ENCODE measurements at regions not wholly inside any gene's neighbourhood (a gene's known extent, or its start where the extent isn't known, plus 50 kb on each side); places are given as distances from the start of the nearest gene placed in this dataset.

DNA sequence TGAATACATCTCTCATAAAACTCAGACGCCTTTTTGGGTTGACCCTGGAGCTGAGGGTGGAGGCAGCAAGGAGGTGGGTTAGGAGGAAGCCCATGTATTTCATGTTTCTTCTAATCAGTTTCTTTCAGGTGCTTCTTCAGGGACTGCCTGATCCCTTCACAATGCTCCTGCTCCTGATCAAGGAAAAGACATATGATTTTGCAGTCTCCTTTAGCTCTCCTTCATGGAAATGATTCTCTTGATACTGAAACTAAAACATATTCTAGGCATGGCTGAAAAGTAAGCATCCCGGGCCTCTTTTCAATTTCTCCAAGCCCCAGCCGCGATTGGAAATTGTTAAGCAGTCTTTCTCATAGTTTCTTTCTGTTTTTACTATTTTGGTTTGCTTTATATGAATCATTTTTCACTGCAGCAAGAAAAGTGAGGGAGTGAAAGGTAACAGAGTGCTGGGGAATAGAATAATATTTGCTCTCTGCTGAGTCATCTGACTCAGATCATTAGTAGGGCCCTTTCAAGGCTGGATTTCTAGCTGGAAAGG is 730.7 kb downstream of the CDH11 start:
- Mint-ChIP-seq H3K9me3 (peaks cover 10 to 22% of the 10 kb centered on the region in 2 donors), H3K4me3 (no peak overlapping the region), H3K4me1 (no peaks in the 10 kb centered on the region), H3K27me3 (no peaks in the 10 kb centered on the region), H3K27ac (no peak overlapping the region)
- no peak for ATAC-seq
- no peak for DNase-seq

DNA sequence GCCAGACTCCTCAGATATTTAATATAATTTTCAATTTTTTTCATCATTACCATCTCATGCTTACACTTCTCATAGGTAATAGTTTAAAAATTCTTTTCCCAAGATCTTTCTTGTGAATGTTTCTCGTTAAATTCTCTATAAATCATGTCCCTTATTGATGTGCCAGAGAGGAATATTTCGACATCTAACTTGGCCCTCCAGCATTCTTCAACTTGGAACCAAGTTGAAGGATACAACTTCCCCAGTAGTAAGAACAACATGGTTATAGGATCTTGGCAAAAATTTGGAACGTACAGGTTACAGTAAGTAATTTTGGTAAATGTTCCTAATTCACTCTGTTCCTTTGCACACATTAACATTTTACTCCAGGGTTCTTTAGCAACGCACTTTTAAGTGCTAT is 731.8 kb downstream of the CDH11 start:
- H3K4me3 Mint-ChIP-seq, result no peak overlapping the region
- ATAC-seq (no peak), DNase-seq (no peak)
- peaks cover 15 to 30% of the 10 kb centered on the region in 2 donors for H3K9me3 Mint-ChIP-seq
- H3K4me1 Mint-ChIP-seq, result no peaks in the 10 kb centered on the region
- no peaks in the 10 kb centered on the region for H3K27me3 Mint-ChIP-seq
- no peak overlapping the region for H3K27ac Mint-ChIP-seq

DNA sequence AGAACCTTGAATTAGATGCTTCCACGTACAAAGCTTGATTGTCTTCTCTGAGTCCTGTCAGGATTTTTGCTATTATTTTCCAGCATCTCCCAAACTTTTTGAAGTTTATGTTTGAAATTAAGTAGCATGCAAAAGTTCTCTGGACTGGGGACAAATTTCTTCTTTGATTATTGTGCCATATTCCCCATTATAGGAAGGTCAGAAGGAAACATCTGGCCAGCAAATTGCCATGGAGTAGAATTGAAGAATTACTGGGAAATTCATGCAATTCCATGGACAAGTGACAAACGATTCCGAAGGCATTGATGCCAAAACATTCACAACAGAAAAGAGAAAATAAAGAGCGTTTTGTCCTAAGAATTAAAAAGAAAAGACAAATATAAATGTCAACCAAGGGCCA is 737.2 kb downstream of the CDH11 start:
- Mint-ChIP-seq H3K9me3 (peaks cover 15 to 29% of the 10 kb centered on the region in 2 donors), H3K4me1 (no peaks in the 10 kb centered on the region), H3K4me3 (no peak overlapping the region), H3K27ac (no peak overlapping the region), H3K27me3 (no peaks in the 10 kb centered on the region)
- DNase-seq (no peak), ATAC-seq (no peak)

DNA sequence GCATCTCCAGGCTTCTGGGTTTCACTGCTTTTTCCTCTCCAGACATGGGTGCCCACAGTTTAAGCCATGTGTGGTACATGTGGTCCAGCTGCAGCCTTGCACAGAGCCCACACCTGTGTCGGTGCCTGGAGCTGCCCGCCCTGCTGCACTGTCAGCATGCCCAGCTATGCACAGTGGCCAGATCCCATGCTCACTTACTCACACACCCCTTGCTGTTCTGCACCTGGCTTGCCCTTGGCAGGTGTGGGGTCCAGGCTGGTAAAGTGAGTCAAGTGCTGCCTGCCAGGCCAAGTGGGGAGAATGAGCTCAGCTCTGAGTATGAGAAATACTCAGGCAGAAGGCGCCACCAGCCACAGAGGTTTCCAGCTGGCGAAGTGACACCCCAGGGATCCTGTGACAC is 739.9 kb downstream of the CDH11 start:
- H3K4me1 Mint-ChIP-seq, result no peaks in the 10 kb centered on the region
- no peak overlapping the region for H3K4me3 Mint-ChIP-seq
- ATAC-seq (no peak), DNase-seq (no peak)
- H3K27ac Mint-ChIP-seq, result no peak overlapping the region
- H3K9me3 Mint-ChIP-seq, result peaks cover 19 to 30% of the 10 kb centered on the region in 2 donors
- H3K27me3 Mint-ChIP-seq, result no peaks in the 10 kb centered on the region

DNA sequence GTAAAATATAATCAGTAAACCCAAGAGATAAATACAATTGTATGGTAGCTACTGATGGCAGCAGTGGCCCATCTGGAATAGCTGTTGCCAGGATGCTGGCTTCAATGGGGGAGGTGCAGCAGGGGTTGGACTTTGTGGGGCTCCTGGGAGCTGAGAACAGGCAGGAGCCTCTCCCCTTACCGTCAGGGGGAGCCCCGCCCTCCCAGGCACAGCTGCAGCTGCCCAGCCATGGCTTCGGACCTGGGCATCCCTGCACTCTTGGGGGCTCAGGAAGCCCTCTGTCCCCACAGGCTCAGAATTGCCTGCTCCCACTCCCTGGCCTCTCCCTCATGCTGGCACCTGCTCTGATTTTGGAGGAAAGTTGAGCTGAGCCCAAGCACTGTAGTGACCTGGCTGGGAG is 741.1 kb downstream of the CDH11 start:
- ATAC-seq (no peak), DNase-seq (no peak)
- no peak overlapping the region for H3K4me3 Mint-ChIP-seq
- no peaks in the 10 kb centered on the region for H3K4me1 Mint-ChIP-seq
- H3K27me3 Mint-ChIP-seq, result no peaks in the 10 kb centered on the region
- peaks cover 12 to 19% of the 10 kb centered on the region in 2 donors for H3K9me3 Mint-ChIP-seq
- no peak overlapping the region for H3K27ac Mint-ChIP-seq

DNA sequence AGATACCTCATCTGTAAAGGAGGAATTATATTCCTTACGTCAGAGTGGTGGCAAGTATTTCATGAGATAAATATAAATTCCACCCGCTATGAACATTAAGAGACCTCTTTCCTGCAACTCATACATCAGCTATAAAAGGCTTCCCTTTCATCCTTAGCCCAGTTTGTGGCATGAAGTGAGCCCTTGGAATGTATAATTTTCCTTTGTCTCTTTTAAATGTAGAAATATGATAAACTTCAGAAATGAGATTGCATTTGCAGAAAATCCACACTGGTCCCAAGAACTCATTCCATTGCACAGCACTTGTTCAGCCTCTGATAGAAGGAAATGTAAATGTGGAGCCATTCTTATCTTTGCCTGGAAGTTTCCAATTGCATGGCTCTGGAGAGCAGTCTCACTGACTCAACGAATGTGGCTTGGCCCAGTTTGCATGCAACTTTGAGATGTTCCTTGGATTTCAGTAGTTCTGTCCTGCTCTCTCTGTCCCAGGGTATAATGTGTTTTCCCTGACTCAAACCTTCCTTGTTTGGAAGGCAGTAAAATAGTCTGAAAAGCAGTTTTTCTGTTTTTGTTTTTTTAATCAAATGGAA is 746.4 kb downstream of the CDH11 start:
- no peak for ATAC-seq
- no peaks in the 10 kb centered on the region for H3K27me3 Mint-ChIP-seq
- DNase-seq, result no peak
- H3K27ac Mint-ChIP-seq, result no peak overlapping the region
- no peak overlapping the region for H3K4me3 Mint-ChIP-seq
- peaks cover 7 to 14% of the 10 kb centered on the region in 2 donors for H3K9me3 Mint-ChIP-seq
- H3K4me1 Mint-ChIP-seq, result no peaks in the 10 kb centered on the region

DNA sequence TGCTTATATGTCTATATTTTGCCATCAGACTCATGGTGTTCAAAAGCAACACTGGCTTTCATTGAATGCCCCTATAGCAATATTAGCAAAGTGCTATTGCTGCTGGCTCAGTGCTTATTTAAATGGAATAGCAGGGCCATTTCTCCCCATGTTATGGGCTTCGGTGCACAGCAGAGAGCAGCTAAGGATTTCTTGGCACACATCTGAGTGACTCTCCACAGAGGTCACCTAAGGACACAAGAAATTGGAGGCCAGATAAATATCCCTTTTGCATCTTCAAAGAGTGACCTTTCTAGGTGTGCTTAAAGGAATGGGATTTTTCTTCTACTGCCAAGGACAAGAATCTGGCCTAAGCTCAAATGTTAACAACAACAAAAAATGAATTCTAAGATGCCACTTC is 751.8 kb downstream of the CDH11 start:
- DNase-seq (no peak), ATAC-seq (no peak)
- H3K27me3 Mint-ChIP-seq, result no peaks in the 10 kb centered on the region
- no peak overlapping the region for H3K27ac Mint-ChIP-seq
- peaks cover 0 to 5% of the 10 kb centered on the region in 2 donors for H3K9me3 Mint-ChIP-seq
- H3K4me3 Mint-ChIP-seq, result no peak overlapping the region
- no peaks in the 10 kb centered on the region for H3K4me1 Mint-ChIP-seq

DNA sequence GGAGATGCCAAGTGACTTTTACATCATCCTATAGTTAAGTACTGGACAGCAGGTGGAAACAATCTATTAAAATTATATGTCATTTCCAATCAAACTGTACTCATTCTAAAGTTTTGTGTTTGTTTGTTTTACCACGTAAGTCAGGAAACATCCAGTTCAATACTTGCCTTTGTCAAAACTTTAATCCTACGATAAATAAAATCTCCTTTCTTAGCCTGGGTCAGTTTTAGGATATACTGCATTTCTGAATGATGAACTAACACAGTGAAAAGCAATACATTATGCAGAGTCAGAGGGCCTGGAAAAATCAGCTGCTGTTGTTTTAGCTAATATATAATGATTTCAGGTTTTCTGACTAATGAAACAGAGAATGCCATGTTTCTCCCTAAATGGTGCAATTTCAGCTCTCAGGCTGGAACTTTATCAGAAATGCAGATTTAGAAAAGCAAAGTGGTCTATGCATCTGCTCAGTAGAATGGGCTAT is 756.4 kb downstream of the CDH11 start:
- ATAC-seq, result no peak
- Mint-ChIP-seq H3K9me3 (peaks cover 0 to 7% of the 10 kb centered on the region in 2 donors), H3K4me3 (no peak overlapping the region), H3K27ac (no peak overlapping the region), H3K27me3 (no peaks in the 10 kb centered on the region), H3K4me1 (no peaks in the 10 kb centered on the region)
- no peak for DNase-seq

DNA sequence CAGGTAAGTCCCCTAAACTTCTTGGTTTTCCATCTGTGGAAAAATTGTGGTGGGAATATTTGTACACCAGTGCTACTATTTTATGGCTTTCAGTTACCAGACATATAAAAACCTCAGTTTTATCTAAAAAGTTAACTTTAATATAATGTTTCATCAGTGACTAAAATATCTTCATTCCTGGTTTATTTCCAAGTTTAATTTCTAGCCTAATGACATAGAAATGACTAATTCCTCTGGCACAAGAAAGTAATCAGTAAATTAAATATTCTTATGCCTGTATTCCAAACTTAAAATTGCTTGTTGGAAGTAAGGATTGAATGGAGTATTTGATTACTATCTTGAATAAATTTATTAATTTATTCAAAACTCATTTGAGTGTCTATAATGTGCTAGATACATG is 757.0 kb downstream of the CDH11 start:
- peaks cover 0 to 7% of the 10 kb centered on the region in 2 donors for H3K9me3 Mint-ChIP-seq
- no peaks in the 10 kb centered on the region for H3K27me3 Mint-ChIP-seq
- ATAC-seq, result no peak
- H3K4me3 Mint-ChIP-seq, result no peak overlapping the region
- no peak overlapping the region for H3K27ac Mint-ChIP-seq
- H3K4me1 Mint-ChIP-seq, result no peaks in the 10 kb centered on the region
- DNase-seq, result no peak

DNA sequence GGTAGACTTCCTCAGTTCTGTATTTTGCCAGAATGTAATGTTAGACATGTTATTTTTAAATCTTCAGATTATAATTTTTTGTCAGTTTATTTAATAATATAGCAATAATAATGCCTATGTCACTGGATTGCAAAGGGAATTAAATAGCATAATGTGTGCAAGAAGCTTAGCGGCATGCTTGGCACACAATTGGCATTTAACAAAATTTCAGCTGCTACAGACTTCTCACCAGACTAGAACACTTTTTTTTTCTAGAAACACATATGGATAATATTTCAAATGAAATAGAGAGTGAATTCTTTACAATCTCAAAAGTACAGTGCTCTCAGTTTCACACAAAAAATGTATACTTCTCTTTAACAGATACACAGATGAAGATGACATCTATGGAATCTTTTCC is 757.4 kb downstream of the CDH11 start:
- no peak for DNase-seq
- no peaks in the 10 kb centered on the region for H3K27me3 Mint-ChIP-seq

DNA sequence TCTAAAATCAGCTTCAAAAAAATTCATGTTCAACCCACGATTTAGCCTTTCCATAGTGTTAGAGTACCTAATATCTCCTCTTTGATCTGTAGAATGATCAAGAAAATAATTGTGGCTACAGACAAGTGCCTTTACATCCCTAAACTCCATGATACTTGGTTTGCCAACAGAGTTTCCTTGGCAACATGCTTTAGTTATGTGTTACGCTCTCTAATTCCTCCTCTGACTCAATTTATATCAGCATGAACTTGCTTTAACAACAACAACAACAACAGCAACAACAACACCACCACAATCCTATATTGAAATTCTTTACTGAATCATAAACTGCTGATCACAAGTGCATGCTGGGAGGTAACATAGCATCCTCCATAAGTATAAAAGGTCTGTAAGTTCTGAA is 757.8 kb downstream of the CDH11 start:
- ATAC-seq (no peak), DNase-seq (no peak)
- Mint-ChIP-seq H3K27me3 (no peaks in the 10 kb centered on the region), H3K27ac (no peak overlapping the region), H3K4me3 (no peak overlapping the region), H3K9me3 (peaks cover 0 to 7% of the 10 kb centered on the region in 2 donors), H3K4me1 (no peaks in the 10 kb centered on the region)

More for the DNA sequence above, 757.4 kb downstream of the CDH11 start:
- H3K4me1 Mint-ChIP-seq, result no peaks in the 10 kb centered on the region
- H3K27ac Mint-ChIP-seq, result no peak overlapping the region
- peaks cover 0 to 7% of the 10 kb centered on the region in 2 donors for H3K9me3 Mint-ChIP-seq
- ATAC-seq, result no peak
- no peak overlapping the region for H3K4me3 Mint-ChIP-seq

DNA sequence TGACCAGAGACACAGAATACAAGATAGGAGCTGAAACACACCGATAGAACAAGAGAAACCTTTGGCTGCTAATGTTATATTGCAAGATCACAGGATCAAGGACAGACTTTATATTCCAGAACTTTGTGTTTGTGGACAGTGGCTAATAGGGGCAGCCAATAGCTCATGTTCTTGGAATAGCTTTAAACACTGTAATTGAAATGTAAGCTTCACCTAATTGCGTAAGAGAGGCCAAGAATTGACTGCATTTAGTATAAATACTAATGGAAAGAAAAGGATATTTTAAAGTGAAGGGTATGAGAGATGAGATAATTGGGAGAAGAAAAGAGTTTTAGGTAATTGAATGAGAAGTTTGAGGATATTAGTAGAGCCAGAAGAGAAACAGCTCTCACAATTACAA is 758.8 kb downstream of the CDH11 start:
- ATAC-seq (no peak), DNase-seq (no peak)
- no peaks in the 10 kb centered on the region for H3K4me1 Mint-ChIP-seq
- H3K27ac Mint-ChIP-seq, result no peak overlapping the region
- no peaks in the 10 kb centered on the region for H3K27me3 Mint-ChIP-seq
- H3K4me3 Mint-ChIP-seq, result no peak overlapping the region
- H3K9me3 Mint-ChIP-seq, result peaks cover 0 to 11% of the 10 kb centered on the region in 2 donors

DNA sequence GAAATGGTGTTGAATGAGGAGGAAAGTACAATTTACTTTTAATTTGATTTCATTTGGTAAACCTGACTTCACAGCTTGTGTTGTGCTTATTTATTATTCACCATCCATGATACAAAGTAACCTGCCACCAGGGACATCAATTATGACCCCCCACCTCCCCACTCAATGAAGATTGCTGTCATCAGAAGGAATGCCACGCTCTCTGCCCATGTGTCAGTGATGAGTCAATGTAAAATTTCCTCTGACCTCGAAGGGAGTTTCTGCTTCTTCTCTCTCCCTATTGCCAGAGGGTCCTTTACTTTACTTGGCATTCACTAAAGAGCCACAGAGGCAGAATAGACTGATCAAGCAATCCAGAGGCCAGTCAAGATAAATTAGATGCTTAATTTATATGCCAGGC is 759.7 kb downstream of the CDH11 start:
- Mint-ChIP-seq H3K27ac (no peak overlapping the region), H3K27me3 (no peaks in the 10 kb centered on the region), H3K4me1 (no peaks in the 10 kb centered on the region), H3K9me3 (peaks cover 0 to 12% of the 10 kb centered on the region in 2 donors), H3K4me3 (no peak overlapping the region)
- ATAC-seq, result no peak
- DNase-seq, result no peak

DNA sequence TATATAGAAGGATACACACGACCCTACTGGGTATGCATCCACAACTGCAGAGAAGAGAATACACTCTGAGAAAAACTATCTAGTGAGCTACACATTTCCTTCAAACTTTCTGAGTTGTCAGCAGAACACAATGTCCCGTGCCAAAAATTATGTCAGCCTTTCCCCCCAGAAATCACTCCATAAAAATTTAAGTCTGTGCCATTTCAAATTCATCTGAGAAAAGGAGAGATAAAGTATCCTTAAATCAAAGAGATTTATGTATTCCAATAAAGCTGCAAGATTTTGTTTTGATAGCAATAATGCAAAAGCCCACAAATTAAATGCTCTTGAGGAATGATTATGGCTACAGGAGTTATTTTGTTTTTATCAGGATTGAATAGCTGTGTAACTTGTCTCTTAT is 760.1 kb downstream of the CDH11 start:
- no peak overlapping the region for H3K4me3 Mint-ChIP-seq
- H3K4me1 Mint-ChIP-seq, result no peaks in the 10 kb centered on the region
- H3K9me3 Mint-ChIP-seq, result peaks cover 0 to 12% of the 10 kb centered on the region in 2 donors
- no peaks in the 10 kb centered on the region for H3K27me3 Mint-ChIP-seq
- H3K27ac Mint-ChIP-seq, result no peak overlapping the region
- ATAC-seq (no peak), DNase-seq (no peak)

DNA sequence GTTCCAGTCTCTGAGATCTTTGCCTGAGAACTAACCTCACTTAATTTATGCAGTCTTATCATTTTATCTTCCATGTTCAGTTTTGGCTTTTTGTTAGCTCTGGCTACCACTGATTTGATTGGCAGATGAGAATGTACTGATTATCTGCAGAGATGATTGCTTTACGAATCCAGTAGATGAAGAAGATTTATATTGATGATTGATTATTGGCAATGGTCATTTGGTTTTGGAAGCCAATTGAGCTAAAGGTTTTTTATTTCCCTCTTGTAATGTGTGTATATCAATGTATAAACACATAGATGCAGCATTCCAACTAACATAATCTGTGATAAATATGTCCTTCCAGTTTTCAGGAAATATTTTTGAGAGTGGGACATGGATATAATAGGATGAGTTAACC is 763.6 kb downstream of the CDH11 start:
- Mint-ChIP-seq H3K27ac (no peak overlapping the region), H3K4me3 (no peak overlapping the region), H3K27me3 (no peaks in the 10 kb centered on the region), H3K4me1 (no peaks in the 10 kb centered on the region), H3K9me3 (peaks cover 0 to 16% of the 10 kb centered on the region in 2 donors)
- no peak for DNase-seq
- ATAC-seq, result no peak

DNA sequence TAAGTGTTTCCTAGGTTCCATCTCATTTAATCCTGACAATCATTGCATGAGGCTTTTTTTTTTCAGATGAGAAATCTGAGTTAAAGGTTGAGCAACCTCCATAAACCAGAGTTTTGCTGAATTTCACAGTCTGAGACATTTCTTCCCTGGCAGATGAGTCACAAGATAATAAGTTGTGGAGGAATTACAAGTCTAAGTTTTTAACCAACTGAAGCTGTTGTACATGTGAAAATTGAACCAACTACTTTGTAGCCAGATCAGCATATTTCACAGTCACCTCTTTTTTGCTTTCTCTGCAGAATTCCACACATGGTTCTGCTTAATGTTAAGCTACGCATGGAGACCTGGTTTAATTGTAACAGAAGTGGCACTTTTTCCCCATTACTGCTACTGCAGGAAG is 765.6 kb downstream of the CDH11 start:
- Mint-ChIP-seq H3K27ac (no peak overlapping the region), H3K4me1 (no peaks in the 10 kb centered on the region), H3K27me3 (no peaks in the 10 kb centered on the region), H3K4me3 (no peak overlapping the region), H3K9me3 (peaks cover 0 to 10% of the 10 kb centered on the region in 2 donors)
- DNase-seq (no peak), ATAC-seq (no peak)

DNA sequence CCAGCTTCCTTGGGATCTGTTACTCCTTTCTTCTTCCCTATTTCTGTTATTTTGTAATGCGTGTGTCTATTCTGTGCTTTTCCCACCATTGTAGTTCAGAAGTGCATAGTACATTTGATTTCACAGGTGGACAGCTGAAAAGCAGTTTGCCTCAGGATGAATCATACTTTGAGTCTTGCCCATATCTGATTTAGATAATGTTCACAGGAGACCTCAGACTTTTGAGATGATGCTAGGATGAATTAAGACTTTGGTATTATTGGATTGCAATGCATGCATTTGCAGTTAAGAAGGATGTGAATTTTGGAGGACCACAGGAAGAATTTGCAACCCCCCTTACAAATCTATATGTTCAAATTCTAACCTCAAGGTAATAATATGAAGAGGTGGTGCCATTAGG is 769.6 kb downstream of the CDH11 start:
- ATAC-seq (no peak), DNase-seq (no peak)
- Mint-ChIP-seq H3K4me1 (no peaks in the 10 kb centered on the region), H3K4me3 (no peak overlapping the region), H3K9me3 (peaks cover 0 to 13% of the 10 kb centered on the region in 2 donors), H3K27ac (no peak overlapping the region), H3K27me3 (no peaks in the 10 kb centered on the region)

All from stimulated activated naive CD8-positive, alpha-beta T cell treated with anti-CD3 and anti-CD28 coated beads, Interleukin-15, amount 100 ng/mL, for 72 hours (primary cell).